GM12878 (cell line): ENCODE measurements at regions not wholly inside any gene's neighbourhood (a gene's known extent, or its start where the extent isn't known, plus 50 kb on each side); places are given as distances from the start of the nearest gene placed in this dataset.

Source experiments
- EGR1 ChIP-seq, 2 experiments: IDR thresholded peaks; 1 replicate in 1 of 2; 2 replicates in 1 of 2; pipeline ENCODE4 v1.6.1; 2011 to 2012; ENCODE audit warnings: low read depth in 2 of 2, low read length in 2 of 2, borderline replicate concordance in 1 of 2, mild to moderate bottlenecking in 1 of 2, moderate library complexity in 1 of 2
- NR2C2 ChIP-seq: IDR thresholded peaks from 2 replicates; pipeline ENCODE4 v1.6.1; 2011; ENCODE audit warnings: borderline replicate concordance, low read depth; ENCODE audit not compliant: control insufficient read depth, insufficient read length
- TF ChIP-seq, protein P1 (sequence below): IDR thresholded peaks from 2 replicates; pipeline ENCODE4 v1.6.1; 2011; ENCODE audit warnings: borderline replicate concordance, low read depth, mild to moderate bottlenecking, moderate library complexity, low read length; ENCODE audit not compliant: insufficient read depth, poor library complexity, severe bottlenecking
- TF ChIP-seq, protein P2 (sequence below): IDR thresholded peaks from 2 replicates; pipeline ENCODE4 v1.6.1; 2012; ENCODE audit warnings: low read depth, low read length, improper control_type of control experiment
- TF ChIP-seq, protein P3 (sequence below), 3 experiments: IDR thresholded peaks in 2 of 3; conservative IDR thresholded peaks in 1 of 3; 2 replicates each; pipeline ENCODE4 v1.5.1; 2011; ENCODE audit warnings: low read depth in 3 of 3, low read length in 3 of 3, mild to moderate bottlenecking in 3 of 3, control low read depth in 2 of 3, moderate library complexity in 2 of 3, inconsistent platforms in 1 of 3, mixed read lengths in 1 of 3; ENCODE audit not compliant: control insufficient read depth in 2 of 3, insufficient read depth in 1 of 3; ENCODE audit errors: extremely low read depth in 1 of 3

DNA sequence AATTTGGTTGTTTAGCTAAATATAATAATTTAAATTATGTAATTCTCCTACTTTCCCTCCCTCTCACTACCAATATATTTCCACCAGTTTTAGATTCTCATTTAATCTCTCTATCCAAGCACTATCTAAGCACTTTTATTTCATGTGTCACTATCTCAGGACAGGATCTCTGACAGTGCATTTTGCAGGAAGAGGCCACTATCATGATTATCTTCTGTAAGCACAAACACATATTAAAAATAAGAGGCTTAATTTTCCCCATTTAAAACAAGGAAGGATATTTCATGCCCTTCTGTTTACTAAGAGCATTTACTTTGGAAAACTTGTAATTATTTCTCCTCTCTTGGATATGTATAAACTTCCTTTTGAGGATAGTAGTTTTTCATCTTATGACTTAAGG is 726.2 kb upstream of the ZNF804A start:
- TF ChIP-seq, protein P1, sequence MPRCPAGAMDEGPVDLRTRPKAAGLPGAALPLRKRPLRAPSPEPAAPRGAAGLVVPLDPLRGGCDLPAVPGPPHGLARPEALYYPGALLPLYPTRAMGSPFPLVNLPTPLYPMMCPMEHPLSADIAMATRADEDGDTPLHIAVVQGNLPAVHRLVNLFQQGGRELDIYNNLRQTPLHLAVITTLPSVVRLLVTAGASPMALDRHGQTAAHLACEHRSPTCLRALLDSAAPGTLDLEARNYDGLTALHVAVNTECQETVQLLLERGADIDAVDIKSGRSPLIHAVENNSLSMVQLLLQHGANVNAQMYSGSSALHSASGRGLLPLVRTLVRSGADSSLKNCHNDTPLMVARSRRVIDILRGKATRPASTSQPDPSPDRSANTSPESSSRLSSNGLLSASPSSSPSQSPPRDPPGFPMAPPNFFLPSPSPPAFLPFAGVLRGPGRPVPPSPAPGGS = no peak
- TF ChIP-seq EGR1 (IDR thresholded peaks at IDR 0.05; ENCODE audit: borderline replicate concordance in 1 of 2, low read depth in 2 of 2, low read length in 2 of 2) (no peak), NR2C2 (no peak)
- TF ChIP-seq, protein P2, sequence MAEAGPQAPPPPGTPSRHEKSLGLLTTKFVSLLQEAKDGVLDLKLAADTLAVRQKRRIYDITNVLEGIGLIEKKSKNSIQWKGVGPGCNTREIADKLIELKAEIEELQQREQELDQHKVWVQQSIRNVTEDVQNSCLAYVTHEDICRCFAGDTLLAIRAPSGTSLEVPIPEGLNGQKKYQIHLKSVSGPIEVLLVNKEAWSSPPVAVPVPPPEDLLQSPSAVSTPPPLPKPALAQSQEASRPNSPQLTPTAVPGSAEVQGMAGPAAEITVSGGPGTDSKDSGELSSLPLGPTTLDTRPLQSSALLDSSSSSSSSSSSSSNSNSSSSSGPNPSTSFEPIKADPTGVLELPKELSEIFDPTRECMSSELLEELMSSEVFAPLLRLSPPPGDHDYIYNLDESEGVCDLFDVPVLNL = no peak
- TF ChIP-seq, protein P3, sequence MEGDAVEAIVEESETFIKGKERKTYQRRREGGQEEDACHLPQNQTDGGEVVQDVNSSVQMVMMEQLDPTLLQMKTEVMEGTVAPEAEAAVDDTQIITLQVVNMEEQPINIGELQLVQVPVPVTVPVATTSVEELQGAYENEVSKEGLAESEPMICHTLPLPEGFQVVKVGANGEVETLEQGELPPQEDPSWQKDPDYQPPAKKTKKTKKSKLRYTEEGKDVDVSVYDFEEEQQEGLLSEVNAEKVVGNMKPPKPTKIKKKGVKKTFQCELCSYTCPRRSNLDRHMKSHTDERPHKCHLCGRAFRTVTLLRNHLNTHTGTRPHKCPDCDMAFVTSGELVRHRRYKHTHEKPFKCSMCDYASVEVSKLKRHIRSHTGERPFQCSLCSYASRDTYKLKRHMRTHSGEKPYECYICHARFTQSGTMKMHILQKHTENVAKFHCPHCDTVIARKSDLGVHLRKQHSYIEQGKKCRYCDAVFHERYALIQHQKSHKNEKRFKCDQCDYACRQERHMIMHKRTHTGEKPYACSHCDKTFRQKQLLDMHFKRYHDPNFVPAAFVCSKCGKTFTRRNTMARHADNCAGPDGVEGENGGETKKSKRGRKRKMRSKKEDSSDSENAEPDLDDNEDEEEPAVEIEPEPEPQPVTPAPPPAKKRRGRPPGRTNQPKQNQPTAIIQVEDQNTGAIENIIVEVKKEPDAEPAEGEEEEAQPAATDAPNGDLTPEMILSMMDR (IDR thresholded peaks at IDR 0.05 in 2 of 3, conservative IDR thresholded peaks at IDR 0.05 in 1 of 3; ENCODE audit: control insufficient read depth in 2 of 3, extremely low read depth in 1 of 3, insufficient read depth in 1 of 3, low read depth in 3 of 3, low read length in 3 of 3) = no peak
